HEK293T (cell line): ENCODE measurements at regions not wholly inside any gene's neighbourhood (a gene's known extent, or its start where the extent isn't known, plus 50 kb on each side); places are given as distances from the start of the nearest gene placed in this dataset.

Source experiments
- ARNT ChIP-seq: fragments of 450-650 bp; IDR thresholded peaks from 2 replicates; pipeline ENCODE4 v1.6.1; 2017; ENCODE audit warnings: mild to moderate bottlenecking
- BHLHE40 ChIP-seq: fragments of 450-650 bp; IDR thresholded peaks from 2 replicates; pipeline ENCODE4 v1.6.1; 2016; ENCODE audit warnings: mild to moderate bottlenecking, moderate library complexity, borderline replicate concordance
- CTBP1 ChIP-seq: fragments of 450-650 bp; IDR thresholded peaks from 2 replicates; pipeline ENCODE4 v1.6.1; 2016; ENCODE audit warnings: borderline replicate concordance
- FOXM1 ChIP-seq: fragments of 450-650 bp; IDR thresholded peaks from 2 replicates; pipeline ENCODE4 v1.6.1; 2017; ENCODE audit warnings: mild to moderate bottlenecking, borderline replicate concordance
- LEF1 ChIP-seq: fragments of 450-650 bp; IDR thresholded peaks from 2 replicates; pipeline ENCODE4 v1.6.1; 2017; ENCODE audit warnings: mild to moderate bottlenecking, borderline replicate concordance
- NFRKB ChIP-seq: fragments of 450-650 bp; IDR thresholded peaks from 2 replicates; pipeline ENCODE4 v1.6.1; 2016; ENCODE audit warnings: mild to moderate bottlenecking, moderate library complexity
- SP1 ChIP-seq: fragments of 450-650 bp; IDR thresholded peaks from 2 replicates; pipeline ENCODE4 v1.6.1; 2017
- SUZ12 ChIP-seq: fragments of 450-650 bp; IDR thresholded peaks from 2 replicates; pipeline ENCODE4 v1.6.1; 2016; ENCODE audit warnings: mild to moderate bottlenecking
- TARDBP ChIP-seq: fragments of 450-650 bp; IDR thresholded peaks from 2 replicates; pipeline ENCODE4 v1.6.1; 2016

GRCh38 chr16:87250431-87250960 is 66.7 kb downstream of the C16orf95 start:
- TF ChIP-seq FOXM1 (no peak), BHLHE40 (no peak), TARDBP (no peak), SP1 (no peak), NFRKB (no peak), LEF1 (no peak), SUZ12 (no peak), ARNT (no peak), CTBP1 (no peak)
